ENCODE measurements at regions not wholly inside any gene's neighbourhood (a gene's known extent, or its start where the extent isn't known, plus 50 kb on each side); places are given as distances from the start of the nearest gene placed in this dataset.

DNA sequence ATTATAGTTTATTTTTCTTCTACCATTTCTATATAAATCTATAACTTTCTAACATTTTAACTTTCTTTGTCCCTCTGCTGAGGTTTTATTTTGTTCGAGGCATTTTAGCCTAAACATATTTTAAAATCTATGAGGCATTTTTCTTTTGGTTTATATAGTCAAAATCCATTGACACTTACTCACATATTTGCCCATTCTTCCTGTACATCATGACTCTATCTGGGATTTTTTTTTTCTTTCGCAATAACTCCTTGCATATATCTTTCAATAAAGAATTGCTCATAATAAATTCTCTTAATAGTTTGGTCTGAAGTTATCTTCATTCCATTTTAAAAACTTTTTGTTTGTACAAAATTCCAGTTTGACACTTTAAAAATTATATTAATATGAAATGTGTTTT is 632.3 kb downstream of the TLE4 start:
- Mint-ChIP-seq H3K4me1 (no peaks in the 10 kb centered on the region), H3K9me3 (no peaks in the 10 kb centered on the region), H3K27ac (no peak overlapping the region), H3K36me3 (ENCODE audit: insufficient read depth in 1 of 3, low read depth in 3 of 3) (no peaks in the 10 kb centered on the region), H3K27me3 (ENCODE audit: low read depth) (no peaks in the 10 kb centered on the region), H3K4me3 (no peak overlapping the region)
- H3K56ac ChIP-seq (ENCODE audit: insufficient read length, low read depth, low read length), result no peak overlapping the region
- H2BK20ac ChIP-seq (ENCODE audit: low read depth, low read length, poor library complexity, severe bottlenecking), result no peak overlapping the region
- H3K79me1 ChIP-seq (ENCODE audit: insufficient read depth, low read depth, low read length, poor library complexity, severe bottlenecking), result no peaks in the 10 kb centered on the region
- H3K18ac ChIP-seq (ENCODE audit: insufficient read length, low read depth, low read length), result no peak overlapping the region
- TF ChIP-seq, protein P1, sequence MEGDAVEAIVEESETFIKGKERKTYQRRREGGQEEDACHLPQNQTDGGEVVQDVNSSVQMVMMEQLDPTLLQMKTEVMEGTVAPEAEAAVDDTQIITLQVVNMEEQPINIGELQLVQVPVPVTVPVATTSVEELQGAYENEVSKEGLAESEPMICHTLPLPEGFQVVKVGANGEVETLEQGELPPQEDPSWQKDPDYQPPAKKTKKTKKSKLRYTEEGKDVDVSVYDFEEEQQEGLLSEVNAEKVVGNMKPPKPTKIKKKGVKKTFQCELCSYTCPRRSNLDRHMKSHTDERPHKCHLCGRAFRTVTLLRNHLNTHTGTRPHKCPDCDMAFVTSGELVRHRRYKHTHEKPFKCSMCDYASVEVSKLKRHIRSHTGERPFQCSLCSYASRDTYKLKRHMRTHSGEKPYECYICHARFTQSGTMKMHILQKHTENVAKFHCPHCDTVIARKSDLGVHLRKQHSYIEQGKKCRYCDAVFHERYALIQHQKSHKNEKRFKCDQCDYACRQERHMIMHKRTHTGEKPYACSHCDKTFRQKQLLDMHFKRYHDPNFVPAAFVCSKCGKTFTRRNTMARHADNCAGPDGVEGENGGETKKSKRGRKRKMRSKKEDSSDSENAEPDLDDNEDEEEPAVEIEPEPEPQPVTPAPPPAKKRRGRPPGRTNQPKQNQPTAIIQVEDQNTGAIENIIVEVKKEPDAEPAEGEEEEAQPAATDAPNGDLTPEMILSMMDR (conservative IDR thresholded peaks at IDR 0.05), result no peak
- no peak overlapping the region for H4K5ac ChIP-seq (ENCODE audit: insufficient read length, low read depth, low read length)
- H3K27ac ChIP-seq (ENCODE audit: insufficient read length, low read depth, low read length), result no peak overlapping the region
- no peaks in the 10 kb centered on the region for H4K20me1 ChIP-seq (ENCODE audit: control insufficient read depth, insufficient read depth, insufficient read length)
- H3K4me2 ChIP-seq (ENCODE audit: insufficient read depth, insufficient read length, low read length), result no peak overlapping the region
- no peak overlapping the region for H2BK5ac ChIP-seq (ENCODE audit: insufficient read length, low read length)
- no peak overlapping the region for H3K4ac ChIP-seq (ENCODE audit: low read depth, low read length)
- no peak overlapping the region for H3K14ac ChIP-seq (ENCODE audit: insufficient read depth, low read length)
- H3K9ac ChIP-seq (ENCODE audit: extremely low read depth, insufficient read length, low read length), result no peak overlapping the region
- no peaks in the 10 kb centered on the region for H3K79me2 ChIP-seq (ENCODE audit: insufficient read depth, low read length)
- H2AK5ac ChIP-seq (ENCODE audit: insufficient read length, low read length), result no peak overlapping the region
- H3K23me2 ChIP-seq (ENCODE audit: insufficient read length, low read depth, low read length, poor library complexity, severe bottlenecking), result no peaks in the 10 kb centered on the region
- H2BK120ac ChIP-seq (ENCODE audit: low read depth, low read length, poor library complexity, severe bottlenecking), result no peak overlapping the region
- no peak overlapping the region for H2AFZ ChIP-seq (ENCODE audit: low read length)
- no peak overlapping the region for H4K91ac ChIP-seq (ENCODE audit: insufficient read length, low read depth, low read length)
- no peak overlapping the region for H3T11ph ChIP-seq (ENCODE audit: low read length)
- no peaks in the 10 kb centered on the region for H3K4me1 ChIP-seq (ENCODE audit: insufficient read depth, low read length)
- no peaks in the 10 kb centered on the region for H3K9me3 ChIP-seq (ENCODE audit: control insufficient read depth, low read depth, low read length)
- H2BK12ac ChIP-seq (ENCODE audit: insufficient read length, low read depth, low read length), result no peak overlapping the region
- no peak overlapping the region for H4K8ac ChIP-seq (replicated peaks; ENCODE audit: insufficient read length, low read depth, low read length)
- H2BK15ac ChIP-seq (ENCODE audit: low read depth, low read length), result no peak overlapping the region
- no peaks in the 10 kb centered on the region for H3K27me3 ChIP-seq (ENCODE audit: insufficient read depth, low read length)
- no peak overlapping the region for H3K23ac ChIP-seq (ENCODE audit: insufficient read length, low read depth, low read length)
- WGBS (ENCODE audit: extremely low coverage, insufficient read length, low lambda C conversion rate), result no CpG with 5 or more reads among the region's 2 CpGs
- no peak for DNase-seq

Data from H9 (cell line).